ENCODE measurements at regions not wholly inside any gene's neighbourhood (a gene's known extent, or its start where the extent isn't known, plus 50 kb on each side); places are given as distances from the start of the nearest gene placed in this dataset.

- H3K27ac ChIP-seq (ENCODE audit: poor library complexity, severe bottlenecking), result no peak overlapping the region
- no peaks in the 10 kb centered on the region for H3K36me3 ChIP-seq (ENCODE audit: low read depth)
- no peaks in the 10 kb centered on the region for H3K27me3 ChIP-seq (ENCODE audit: insufficient read depth, poor library complexity, severe bottlenecking)
- DNase-seq (ENCODE audit: low spot score) (no peak), ATAC-seq (ENCODE audit: low read depth) (no peak)
- H3K4me3 ChIP-seq (ENCODE audit: severe bottlenecking), result no peak overlapping the region
- no peaks in the 10 kb centered on the region for H3K4me1 ChIP-seq (ENCODE audit: insufficient read depth, poor library complexity, severe bottlenecking)
- H3K9me3 ChIP-seq (ENCODE audit: severe bottlenecking), result no peaks in the 10 kb centered on the region
- TF ChIP-seq CTCF (IDR thresholded peaks at IDR 0.05; ENCODE audit: poor library complexity, severe bottlenecking), result no peak
Observed at GRCh38 chr4:185895351-185895750, 83.4 kb upstream of the SORBS2 start.

- Histone ChIP-seq H3K27ac (ENCODE audit: poor library complexity, severe bottlenecking) (no peak overlapping the region), H3K36me3 (ENCODE audit: low read depth) (no peaks in the 10 kb centered on the region), H3K4me3 (ENCODE audit: severe bottlenecking) (no peak overlapping the region), H3K9me3 (ENCODE audit: severe bottlenecking) (no peaks in the 10 kb centered on the region), H3K27me3 (ENCODE audit: insufficient read depth, poor library complexity, severe bottlenecking) (no peaks in the 10 kb centered on the region), H3K4me1 (ENCODE audit: insufficient read depth, poor library complexity, severe bottlenecking) (no peaks in the 10 kb centered on the region)
- no peak for ATAC-seq (ENCODE audit: low read depth)
- TF ChIP-seq CTCF (IDR thresholded peaks at IDR 0.05; ENCODE audit: poor library complexity, severe bottlenecking), result no peak
- DNase-seq (ENCODE audit: low spot score), result no peak
Observed at GRCh38 chr4:185895866-185896265, 83.9 kb upstream of the SORBS2 start.

GRCh38 chr4:185896817-185897488, 85.0 kb upstream of the SORBS2 start:
- Histone ChIP-seq H3K4me3 (ENCODE audit: severe bottlenecking) (no peak overlapping the region), H3K36me3 (ENCODE audit: low read depth) (no peaks in the 10 kb centered on the region), H3K27me3 (ENCODE audit: insufficient read depth, poor library complexity, severe bottlenecking) (no peaks in the 10 kb centered on the region), H3K4me1 (ENCODE audit: insufficient read depth, poor library complexity, severe bottlenecking) (no peaks in the 10 kb centered on the region), H3K27ac (ENCODE audit: poor library complexity, severe bottlenecking) (no peak overlapping the region), H3K9me3 (ENCODE audit: severe bottlenecking) (no peaks in the 10 kb centered on the region)
- TF ChIP-seq CTCF (IDR thresholded peaks at IDR 0.05; ENCODE audit: poor library complexity, severe bottlenecking), result no peak
- no peak for ATAC-seq (ENCODE audit: low read depth)
- no peak for DNase-seq (ENCODE audit: low spot score)

- Histone ChIP-seq H3K4me3 (ENCODE audit: severe bottlenecking) (no peak overlapping the region), H3K27me3 (ENCODE audit: insufficient read depth, poor library complexity, severe bottlenecking) (no peaks in the 10 kb centered on the region), H3K9me3 (ENCODE audit: severe bottlenecking) (no peaks in the 10 kb centered on the region), H3K27ac (ENCODE audit: poor library complexity, severe bottlenecking) (no peak overlapping the region), H3K4me1 (ENCODE audit: insufficient read depth, poor library complexity, severe bottlenecking) (peaks cover 7% of the 10 kb centered on the region), H3K36me3 (ENCODE audit: low read depth) (no peaks in the 10 kb centered on the region)
- DNase-seq (ENCODE audit: low spot score) (no peak), ATAC-seq (ENCODE audit: low read depth) (no peak)
- TF ChIP-seq CTCF (IDR thresholded peaks at IDR 0.05; ENCODE audit: poor library complexity, severe bottlenecking), result no peak
Observed at GRCh38 chr4:185898413-185898812, 86.4 kb upstream of the SORBS2 start.

GRCh38 chr4:185899833-185900232, 87.8 kb upstream of the SORBS2 start:
- Histone ChIP-seq H3K36me3 (ENCODE audit: low read depth) (no peaks in the 10 kb centered on the region), H3K4me1 (ENCODE audit: insufficient read depth, poor library complexity, severe bottlenecking) (peaks cover 9% of the 10 kb centered on the region), H3K27me3 (ENCODE audit: insufficient read depth, poor library complexity, severe bottlenecking) (no peaks in the 10 kb centered on the region), H3K4me3 (ENCODE audit: severe bottlenecking) (no peak overlapping the region), H3K27ac (ENCODE audit: poor library complexity, severe bottlenecking) (no peak overlapping the region), H3K9me3 (ENCODE audit: severe bottlenecking) (no peaks in the 10 kb centered on the region)
- DNase-seq (ENCODE audit: low spot score) (no peak), ATAC-seq (ENCODE audit: low read depth) (no peak)
- no peak for TF ChIP-seq CTCF (IDR thresholded peaks at IDR 0.05; ENCODE audit: poor library complexity, severe bottlenecking)

Data from RWPE2 (cell line).